ENCODE measurements at regions not wholly inside any gene's neighbourhood (a gene's known extent, or its start where the extent isn't known, plus 50 kb on each side); places are given as distances from the start of the nearest gene placed in this dataset.

- no peak for TF ChIP-seq GABPA (IDR thresholded peaks at IDR 0.05 in 1 of 2, conservative IDR thresholded peaks at IDR 0.05 in 1 of 2)
- TF ChIP-seq, protein P1, sequence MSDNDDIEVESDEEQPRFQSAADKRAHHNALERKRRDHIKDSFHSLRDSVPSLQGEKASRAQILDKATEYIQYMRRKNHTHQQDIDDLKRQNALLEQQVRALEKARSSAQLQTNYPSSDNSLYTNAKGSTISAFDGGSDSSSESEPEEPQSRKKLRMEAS (IDR thresholded peaks at IDR 0.05): no peak
- no peak for TF ChIP-seq JUND (IDR thresholded peaks at IDR 0.05)
- TF ChIP-seq, protein P2, sequence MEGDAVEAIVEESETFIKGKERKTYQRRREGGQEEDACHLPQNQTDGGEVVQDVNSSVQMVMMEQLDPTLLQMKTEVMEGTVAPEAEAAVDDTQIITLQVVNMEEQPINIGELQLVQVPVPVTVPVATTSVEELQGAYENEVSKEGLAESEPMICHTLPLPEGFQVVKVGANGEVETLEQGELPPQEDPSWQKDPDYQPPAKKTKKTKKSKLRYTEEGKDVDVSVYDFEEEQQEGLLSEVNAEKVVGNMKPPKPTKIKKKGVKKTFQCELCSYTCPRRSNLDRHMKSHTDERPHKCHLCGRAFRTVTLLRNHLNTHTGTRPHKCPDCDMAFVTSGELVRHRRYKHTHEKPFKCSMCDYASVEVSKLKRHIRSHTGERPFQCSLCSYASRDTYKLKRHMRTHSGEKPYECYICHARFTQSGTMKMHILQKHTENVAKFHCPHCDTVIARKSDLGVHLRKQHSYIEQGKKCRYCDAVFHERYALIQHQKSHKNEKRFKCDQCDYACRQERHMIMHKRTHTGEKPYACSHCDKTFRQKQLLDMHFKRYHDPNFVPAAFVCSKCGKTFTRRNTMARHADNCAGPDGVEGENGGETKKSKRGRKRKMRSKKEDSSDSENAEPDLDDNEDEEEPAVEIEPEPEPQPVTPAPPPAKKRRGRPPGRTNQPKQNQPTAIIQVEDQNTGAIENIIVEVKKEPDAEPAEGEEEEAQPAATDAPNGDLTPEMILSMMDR (IDR thresholded peaks at IDR 0.05; ENCODE audit: low read depth, low read length, missing input control): no peak
- no peak for TF ChIP-seq RAD21 (IDR thresholded peaks at IDR 0.05)
- TF ChIP-seq YY1 (IDR thresholded peaks at IDR 0.05): no peak
- TF ChIP-seq ZBTB33 (IDR thresholded peaks at IDR 0.05): no peak
- no peak for TF ChIP-seq RXRA (IDR thresholded peaks at IDR 0.05)
- TF ChIP-seq REST (IDR thresholded peaks at IDR 0.05): no peak
- no peak for TF ChIP-seq EGR1 (IDR thresholded peaks at IDR 0.05; ENCODE audit: low read depth in 2 of 2)
- TF ChIP-seq TAF1 (conservative IDR thresholded peaks at IDR 0.05): no peak
- TF ChIP-seq, protein P3, sequence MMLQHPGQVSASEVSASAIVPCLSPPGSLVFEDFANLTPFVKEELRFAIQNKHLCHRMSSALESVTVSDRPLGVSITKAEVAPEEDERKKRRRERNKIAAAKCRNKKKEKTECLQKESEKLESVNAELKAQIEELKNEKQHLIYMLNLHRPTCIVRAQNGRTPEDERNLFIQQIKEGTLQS (IDR thresholded peaks at IDR 0.05): no peak
- no peak for TF ChIP-seq SP1 (IDR thresholded peaks at IDR 0.05)
Observed at GRCh38 chr5:159467666-159468065, 137.4 kb upstream of the IL12B start.
